ENCODE measurements at regions not wholly inside any gene's neighbourhood (a gene's known extent, or its start where the extent isn't known, plus 50 kb on each side); places are given as distances from the start of the nearest gene placed in this dataset.
"Not testable (repeated sequence)": the region's sequence is repeated elsewhere in the genome, so short reads cannot be mapped to it uniquely, and the experiment has no call there.

- H3K4me3 ChIP-seq (ENCODE audit: low read length), result no peak overlapping the region
- H3K27me3 ChIP-seq (ENCODE audit: control insufficient read depth, insufficient read depth, low read length), result no peaks in the 10 kb centered on the region
- H3K27ac ChIP-seq (ENCODE audit: low read length), result no peak overlapping the region
- no peaks in the 10 kb centered on the region for H3K36me3 ChIP-seq (ENCODE audit: control insufficient read depth, insufficient read depth, low read length)
- WGBS (ENCODE audit: insufficient coverage), result no CpG with 5 or more reads among the region's 2 CpGs
- peaks cover 12% of the 10 kb centered on the region for H3K4me1 ChIP-seq (ENCODE audit: control insufficient read depth, insufficient read depth, low read length)
- DNase-seq, result peak; percentile 65
- no peaks in the 10 kb centered on the region for H3K9me3 ChIP-seq (replicated peaks; ENCODE audit: control insufficient read depth, low read depth, low read length)
Measured at GRCh38 chr1:175265091-175265490, 72.5 kb upstream of the KIAA0040 start.

- DNase-seq, result no peak
- no CpG with 5 or more reads among the region's 1 CpG for WGBS (ENCODE audit: insufficient coverage)
- no peaks in the 10 kb centered on the region for H3K27me3 ChIP-seq (ENCODE audit: control insufficient read depth, insufficient read depth, low read length)
- H3K9me3 ChIP-seq (replicated peaks; ENCODE audit: control insufficient read depth, low read depth, low read length), result no peaks in the 10 kb centered on the region
- H3K27ac ChIP-seq (ENCODE audit: low read length), result no peak overlapping the region
- no peaks in the 10 kb centered on the region for H3K36me3 ChIP-seq (ENCODE audit: control insufficient read depth, insufficient read depth, low read length)
- no peak overlapping the region for H3K4me3 ChIP-seq (ENCODE audit: low read length)
- H3K4me1 ChIP-seq (ENCODE audit: control insufficient read depth, insufficient read depth, low read length), result peaks cover 6% of the 10 kb centered on the region
Measured at GRCh38 chr1:175262621-175263020, 70.0 kb upstream of the KIAA0040 start.

DNA sequence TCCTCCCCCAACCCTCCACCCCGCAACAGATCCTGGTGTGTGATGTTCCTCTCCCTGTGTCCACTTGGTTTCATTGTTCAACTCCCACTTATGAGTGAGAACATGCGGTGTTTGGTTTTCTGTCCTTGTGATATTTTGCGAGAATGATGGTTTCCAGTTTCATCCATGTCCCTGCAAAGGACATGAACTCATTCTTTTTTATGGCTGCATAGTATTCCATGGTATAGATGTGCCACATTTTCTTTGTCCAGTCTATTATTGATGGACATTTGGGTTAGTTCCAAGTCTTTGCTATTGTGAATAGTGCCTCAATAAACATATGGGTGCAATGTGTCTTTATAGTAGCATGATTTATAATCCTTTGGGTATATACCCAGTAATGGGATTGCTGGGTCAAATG, 63.7 kb upstream of the KIAA0040 start:
- not testable (repeated sequence) for H3K27ac ChIP-seq (ENCODE audit: low read length); H3K27me3 ChIP-seq (ENCODE audit: control insufficient read depth, insufficient read depth, low read length); H3K9me3 ChIP-seq (replicated peaks; ENCODE audit: control insufficient read depth, low read depth, low read length); DNase-seq; H3K4me1 ChIP-seq (ENCODE audit: control insufficient read depth, insufficient read depth, low read length); H3K36me3 ChIP-seq (ENCODE audit: control insufficient read depth, insufficient read depth, low read length); H3K4me3 ChIP-seq (ENCODE audit: low read length)
- WGBS (ENCODE audit: insufficient coverage), result no CpG with 5 or more reads among the region's 3 CpGs

GRCh38 chr1:175254190-175254589, 61.6 kb upstream of the KIAA0040 start:
- no peak overlapping the region for H3K27ac ChIP-seq (ENCODE audit: low read length)
- whole genome bisulfite sequencing (ENCODE audit: insufficient coverage), result no CpG with 5 or more reads among the region's 1 CpG
- DNase-seq, result peak; percentile 33

DNA sequence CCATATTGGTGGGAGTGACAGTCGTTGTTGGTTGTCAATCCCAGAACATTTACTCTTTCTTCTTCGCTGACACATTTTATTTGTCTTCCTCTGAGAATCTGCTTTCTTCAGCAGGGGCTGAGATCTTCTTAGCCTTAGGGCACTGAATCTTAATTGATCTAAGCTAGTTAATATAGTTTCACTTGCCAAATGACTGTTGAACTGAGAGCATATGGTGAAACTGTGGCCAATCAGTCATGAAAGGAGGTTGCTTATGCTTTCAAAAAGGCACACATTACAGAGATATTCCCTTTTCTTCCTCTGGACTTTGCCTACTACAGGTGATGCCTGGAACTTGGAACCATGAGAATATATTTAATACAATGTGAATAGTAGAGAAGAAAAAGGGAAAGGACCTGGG, 60.0 kb upstream of the KIAA0040 start:
- Histone ChIP-seq H3K4me3 (ENCODE audit: low read length) (no peak overlapping the region), H3K4me1 (ENCODE audit: control insufficient read depth, insufficient read depth, low read length) (no peaks in the 10 kb centered on the region), H3K9me3 (replicated peaks; ENCODE audit: control insufficient read depth, low read depth, low read length) (no peaks in the 10 kb centered on the region), H3K27ac (ENCODE audit: low read length) (no peak overlapping the region), H3K36me3 (ENCODE audit: control insufficient read depth, insufficient read depth, low read length) (no peaks in the 10 kb centered on the region), H3K27me3 (ENCODE audit: control insufficient read depth, insufficient read depth, low read length) (no peaks in the 10 kb centered on the region)
- DNase-seq, result no peak
- WGBS (ENCODE audit: insufficient coverage), result no CpG with 5 or more reads among the region's 2 CpGs

More at GRCh38 chr1:175254190-175254589, 61.6 kb upstream of the KIAA0040 start:
- no peaks in the 10 kb centered on the region for H3K9me3 ChIP-seq (replicated peaks; ENCODE audit: control insufficient read depth, low read depth, low read length)
- no peaks in the 10 kb centered on the region for H3K27me3 ChIP-seq (ENCODE audit: control insufficient read depth, insufficient read depth, low read length)
- H3K4me3 ChIP-seq (ENCODE audit: low read length), result no peak overlapping the region
- H3K36me3 ChIP-seq (ENCODE audit: control insufficient read depth, insufficient read depth, low read length), result no peaks in the 10 kb centered on the region
- H3K4me1 ChIP-seq (ENCODE audit: control insufficient read depth, insufficient read depth, low read length), result no peaks in the 10 kb centered on the region

- Histone ChIP-seq H3K9me3 (replicated peaks; ENCODE audit: control insufficient read depth, low read depth, low read length) (peaks cover 1% of the 10 kb centered on the region), H3K27me3 (ENCODE audit: control insufficient read depth, insufficient read depth, low read length) (no peaks in the 10 kb centered on the region), H3K36me3 (ENCODE audit: control insufficient read depth, insufficient read depth, low read length) (no peaks in the 10 kb centered on the region), H3K4me3 (ENCODE audit: low read length) (no peak overlapping the region), H3K4me1 (ENCODE audit: control insufficient read depth, insufficient read depth, low read length) (no peaks in the 10 kb centered on the region), H3K27ac (ENCODE audit: low read length) (no peak overlapping the region)
- DNase-seq, result no peak
Measured at GRCh38 chr1:175250027-175250426, 57.5 kb upstream of the KIAA0040 start.

DNA sequence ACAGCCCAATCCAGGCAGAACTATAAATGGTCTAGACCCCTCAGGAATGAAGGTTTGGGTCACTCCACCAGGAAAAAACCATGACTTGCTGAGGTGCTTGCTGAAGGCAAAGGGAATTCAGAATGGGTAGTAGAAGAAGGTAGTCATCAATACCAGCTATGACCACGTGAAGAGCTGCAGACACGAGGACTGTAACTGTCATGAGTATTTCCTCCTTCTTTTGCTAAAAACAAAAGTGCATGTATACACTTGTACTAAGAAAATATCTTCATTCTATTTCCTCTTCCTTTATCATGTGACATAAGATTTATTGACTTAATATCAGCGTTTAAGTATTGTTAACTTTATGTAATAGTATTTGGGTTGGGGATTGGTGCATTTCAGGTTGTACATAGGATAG, 55.5 kb upstream of the KIAA0040 start:
- DNase-seq; H3K27me3 ChIP-seq (ENCODE audit: control insufficient read depth, insufficient read depth, low read length); H3K27ac ChIP-seq (ENCODE audit: low read length); H3K4me3 ChIP-seq (ENCODE audit: low read length); H3K4me1 ChIP-seq (ENCODE audit: control insufficient read depth, insufficient read depth, low read length); H3K36me3 ChIP-seq (ENCODE audit: control insufficient read depth, insufficient read depth, low read length): not testable (repeated sequence)
- H3K9me3 ChIP-seq (replicated peaks; ENCODE audit: control insufficient read depth, low read depth, low read length), result peaks cover 13% of the 10 kb centered on the region
- no CpG with 5 or more reads among the region's 3 CpGs for WGBS (ENCODE audit: insufficient coverage)

DNA sequence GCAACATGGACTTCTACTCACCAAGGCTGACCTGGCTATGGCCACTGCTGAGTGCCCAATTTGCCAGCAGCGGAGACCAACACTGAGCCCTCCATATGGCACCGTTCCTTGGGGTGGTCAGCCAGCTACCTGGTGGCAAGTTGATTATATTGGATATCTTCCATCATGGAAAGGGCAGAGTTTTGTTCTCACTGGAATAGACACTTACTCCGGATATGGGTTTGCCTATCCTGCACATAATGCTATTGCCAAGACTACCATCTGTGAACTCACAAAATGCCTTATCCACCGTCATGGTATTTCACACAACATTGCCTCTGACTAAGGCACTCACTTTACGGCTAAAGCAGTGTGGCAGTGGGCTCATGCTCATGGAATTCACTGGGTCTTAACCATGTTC, 54.5 kb upstream of the KIAA0040 start:
- H3K27me3 ChIP-seq (ENCODE audit: control insufficient read depth, insufficient read depth, low read length); H3K27ac ChIP-seq (ENCODE audit: low read length); H3K4me3 ChIP-seq (ENCODE audit: low read length); H3K4me1 ChIP-seq (ENCODE audit: control insufficient read depth, insufficient read depth, low read length); H3K36me3 ChIP-seq (ENCODE audit: control insufficient read depth, insufficient read depth, low read length); DNase-seq: not testable (repeated sequence)
- WGBS (ENCODE audit: insufficient coverage), result 93% methylated on average over 3 of the region's 5 CpGs
- H3K9me3 ChIP-seq (replicated peaks; ENCODE audit: control insufficient read depth, low read depth, low read length), result peaks cover 13% of the 10 kb centered on the region

DNA sequence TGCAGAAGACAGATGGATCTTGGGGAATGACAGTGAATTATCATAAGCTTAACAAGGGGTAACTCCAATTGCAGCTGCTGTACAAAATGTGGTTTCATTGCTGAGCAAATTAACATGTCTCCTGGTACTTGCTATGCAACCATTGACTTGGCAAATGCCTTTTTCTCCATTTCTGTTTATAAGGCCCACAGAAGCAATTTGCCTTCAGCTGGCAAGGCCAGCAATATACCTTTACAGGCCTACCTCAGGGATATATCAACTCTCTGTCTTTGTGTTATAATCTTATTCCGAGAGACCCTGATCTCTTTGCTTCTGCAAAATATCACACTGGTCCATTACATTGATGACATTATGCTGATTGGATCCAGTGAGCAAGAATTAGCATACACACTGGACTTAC, 52.7 kb upstream of the KIAA0040 start:
- WGBS (ENCODE audit: insufficient coverage), result no CpG with 5 or more reads among the region's 1 CpG

GRCh38 chr1:175244206-175244605, 51.6 kb upstream of the KIAA0040 start:
- no peaks in the 10 kb centered on the region for H3K27me3 ChIP-seq (ENCODE audit: control insufficient read depth, insufficient read depth, low read length)
- no peak for DNase-seq
- no peak overlapping the region for H3K27ac ChIP-seq (ENCODE audit: low read length)
- H3K9me3 ChIP-seq (replicated peaks; ENCODE audit: control insufficient read depth, low read depth, low read length), result peaks cover 13% of the 10 kb centered on the region
- no peaks in the 10 kb centered on the region for H3K36me3 ChIP-seq (ENCODE audit: control insufficient read depth, insufficient read depth, low read length)
- H3K4me3 ChIP-seq (ENCODE audit: low read length), result no peak overlapping the region
- H3K4me1 ChIP-seq (ENCODE audit: control insufficient read depth, insufficient read depth, low read length), result no peaks in the 10 kb centered on the region
- WGBS (ENCODE audit: insufficient coverage), result 100% methylated on average over 1 of the region's 1 CpG

More for the DNA sequence above, 52.7 kb upstream of the KIAA0040 start:
- Histone ChIP-seq H3K4me3 (ENCODE audit: low read length) (no peak overlapping the region), H3K4me1 (ENCODE audit: control insufficient read depth, insufficient read depth, low read length) (no peaks in the 10 kb centered on the region), H3K36me3 (ENCODE audit: control insufficient read depth, insufficient read depth, low read length) (no peaks in the 10 kb centered on the region), H3K9me3 (replicated peaks; ENCODE audit: control insufficient read depth, low read depth, low read length) (peaks cover 13% of the 10 kb centered on the region), H3K27ac (ENCODE audit: low read length) (no peak overlapping the region), H3K27me3 (ENCODE audit: control insufficient read depth, insufficient read depth, low read length) (no peaks in the 10 kb centered on the region)
- DNase-seq, result no peak

Data from muscle of leg (tissue), 3 donors.